Fibroblast of mammary gland (primary cell): ENCODE measurements at regions not wholly inside any gene's neighbourhood (a gene's known extent, or its start where the extent isn't known, plus 50 kb on each side); places are given as distances from the start of the nearest gene placed in this dataset.

Source experiments
- DNase-seq: peaks from one replicate; pipeline ENCODE4 v3.0.0-alpha.2; 2010; ENCODE audit warnings: low read depth
- H3K4me3 ChIP-seq: 2 replicates; pipeline ENCODE4 v1.5.1; 2011; ENCODE audit warnings: low read depth, mild to moderate bottlenecking, low read length, moderate library complexity; ENCODE audit not compliant: control insufficient read depth
- CTCF ChIP-seq: conservative IDR thresholded peaks from 2 replicates; pipeline ENCODE4 v1.5.1; 2011; ENCODE audit warnings: low read depth, low read length, inconsistent platforms; ENCODE audit not compliant: control insufficient read depth, insufficient read depth

DNA sequence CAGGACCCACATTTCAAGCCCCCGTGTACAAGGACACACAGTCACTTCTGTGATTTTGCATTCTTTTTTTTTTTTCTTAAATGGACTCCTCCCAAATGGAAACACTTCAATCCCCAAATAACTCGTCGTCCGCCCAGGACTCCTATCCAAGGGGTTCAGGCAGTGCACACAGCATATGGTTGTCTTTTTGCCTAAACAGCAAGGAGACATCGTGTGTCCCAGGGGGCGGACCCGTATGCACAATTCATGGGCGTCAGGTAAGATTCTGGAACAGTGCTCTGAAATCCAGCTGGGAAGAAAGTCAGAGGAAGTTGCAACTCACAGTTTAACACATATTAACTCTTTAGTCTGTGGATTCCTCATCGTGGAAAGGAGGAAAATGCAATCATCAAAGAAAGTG lies 231.3 kb downstream of the SHOX start:
- TF ChIP-seq CTCF: no peak
- no peak overlapping the region for H3K4me3 ChIP-seq
- DNase-seq: no peak

DNA sequence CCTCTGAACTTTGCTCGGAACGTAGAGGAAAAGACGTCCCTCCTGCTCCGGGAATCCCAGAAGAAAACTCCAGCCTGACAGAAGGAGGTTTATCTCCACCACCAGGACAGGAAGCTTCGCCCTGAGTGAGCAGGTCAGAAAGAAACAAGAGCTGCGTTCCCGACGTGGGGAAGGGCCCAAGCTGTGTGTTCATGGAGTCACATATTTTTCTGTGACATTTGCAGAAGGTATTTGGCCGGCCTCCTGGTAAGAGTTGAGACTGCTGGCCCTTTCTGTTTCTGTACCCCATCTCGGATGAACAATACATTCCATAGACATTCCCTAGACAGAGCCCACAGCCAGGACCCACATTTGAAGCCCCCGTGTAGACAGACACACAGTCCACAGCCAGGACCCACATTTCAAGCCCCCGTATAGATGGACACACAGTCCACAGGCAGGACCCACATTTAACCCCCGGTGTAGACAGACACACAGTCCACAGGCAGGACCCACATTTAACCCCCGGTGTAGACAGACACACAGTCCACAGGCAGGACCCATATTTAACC lies 230.8 kb downstream of the SHOX start:
- DNase-seq: no peak
- TF ChIP-seq CTCF: no peak
- H3K4me3 ChIP-seq: no peak overlapping the region

DNA sequence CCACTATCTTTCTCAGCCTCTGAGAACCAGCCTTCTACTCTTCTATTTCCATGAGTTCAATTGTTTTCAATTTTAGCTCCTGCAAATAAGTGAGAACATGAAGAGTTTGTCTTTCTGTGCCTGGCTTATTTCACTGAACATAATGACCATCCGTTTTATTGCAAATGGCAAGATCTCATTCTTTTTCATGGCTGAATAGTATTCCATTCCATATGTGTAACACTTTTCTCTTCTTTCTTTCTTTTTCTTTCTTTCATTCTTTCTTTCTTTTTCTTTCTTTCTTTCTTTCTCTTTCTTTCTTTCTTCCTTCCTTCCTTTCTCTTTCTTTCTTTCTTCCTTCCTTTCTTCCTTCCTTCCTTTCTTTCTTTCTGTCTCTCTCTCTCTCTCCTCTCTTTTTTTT lies 228.7 kb downstream of the SHOX start:
- no peak for DNase-seq
- TF ChIP-seq CTCF: no peak
- no peak overlapping the region for H3K4me3 ChIP-seq

DNA sequence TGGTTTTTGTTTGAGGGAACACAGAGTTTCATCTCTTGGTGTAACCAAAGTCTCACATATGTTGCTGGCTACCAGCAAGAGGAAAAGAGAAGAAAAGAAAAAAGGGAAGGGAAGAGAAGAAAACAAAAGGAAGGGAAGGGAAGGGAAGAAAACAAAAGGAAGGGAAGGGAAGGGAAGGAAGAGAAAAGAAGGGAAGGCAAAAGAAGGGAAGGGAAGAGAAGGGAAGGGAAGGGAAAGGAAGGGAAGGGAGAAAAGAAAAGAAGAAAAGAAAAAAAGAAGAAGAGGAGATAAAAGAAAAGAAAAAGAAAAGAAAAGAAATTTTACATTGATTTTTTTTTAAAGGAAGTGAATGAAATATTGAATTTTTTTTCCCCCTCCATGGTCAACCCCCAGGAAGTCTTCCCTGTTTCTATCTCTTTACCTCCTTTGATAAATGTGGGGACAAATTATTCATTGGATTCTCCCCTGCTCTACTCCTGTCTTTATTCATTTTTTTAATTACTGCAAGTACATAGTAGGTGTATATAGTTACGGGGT lies 228.0 kb downstream of the SHOX start:
- H3K4me3 ChIP-seq: no peak overlapping the region
- no peak for DNase-seq
- no peak for TF ChIP-seq CTCF

- no peak overlapping the region for H3K4me3 ChIP-seq
- DNase-seq: no peak
- no peak for TF ChIP-seq CTCF
Measured at GRCh38 chrX:857376-857775, 226.8 kb downstream of the SHOX start.

- H3K4me3 ChIP-seq: no peak overlapping the region
- DNase-seq: no peak
- no peak for TF ChIP-seq CTCF
Measured at GRCh38 chrX:856566-857290, 226.1 kb downstream of the SHOX start.
